Mesothelial cell of epicardium (in vitro differentiated cells): ENCODE measurements at regions not wholly inside any gene's neighbourhood (a gene's known extent, or its start where the extent isn't known, plus 50 kb on each side); places are given as distances from the start of the nearest gene placed in this dataset.

ENCODE experiments used
- DNase-seq, 2 experiments: peaks; one replicate each; pipeline ENCODE4 v3.0.0; 2021; ENCODE audit warnings: low spot score in 2 of 2; ENCODE audit not compliant: unreplicated experiment in 2 of 2
- H3K27ac Mint-ChIP-seq: 2 replicates; pipeline ENCODE4 v1.8.0; 2021; ENCODE audit warnings: mixed read lengths
- H3K27me3 Mint-ChIP-seq: 2 replicates; pipeline ENCODE4 v1.8.0; 2021; ENCODE audit warnings: low read depth, mixed read lengths
- H3K36me3 Mint-ChIP-seq: 2 replicates; pipeline ENCODE4 v1.8.0; 2021; ENCODE audit warnings: mixed read lengths
- H3K4me1 Mint-ChIP-seq: 2 replicates; pipeline ENCODE4 v1.8.0; 2021; ENCODE audit warnings: mixed read lengths
- H3K4me3 Mint-ChIP-seq: 2 replicates; pipeline ENCODE4 v1.8.0; 2021; ENCODE audit warnings: mild to moderate bottlenecking, moderate library complexity, mixed read lengths
- H3K9me3 Mint-ChIP-seq: 2 replicates; pipeline ENCODE4 v1.8.0; 2021; ENCODE audit warnings: mixed read lengths
- CTCF ChIP-seq: fragments of 200-600 bp; sonication (generic); IDR thresholded peaks from one replicate; pipeline ENCODE4 v1.5.0; 2021; ENCODE audit warnings: antibody characterized with exemption; ENCODE audit not compliant: unreplicated experiment

DNA sequence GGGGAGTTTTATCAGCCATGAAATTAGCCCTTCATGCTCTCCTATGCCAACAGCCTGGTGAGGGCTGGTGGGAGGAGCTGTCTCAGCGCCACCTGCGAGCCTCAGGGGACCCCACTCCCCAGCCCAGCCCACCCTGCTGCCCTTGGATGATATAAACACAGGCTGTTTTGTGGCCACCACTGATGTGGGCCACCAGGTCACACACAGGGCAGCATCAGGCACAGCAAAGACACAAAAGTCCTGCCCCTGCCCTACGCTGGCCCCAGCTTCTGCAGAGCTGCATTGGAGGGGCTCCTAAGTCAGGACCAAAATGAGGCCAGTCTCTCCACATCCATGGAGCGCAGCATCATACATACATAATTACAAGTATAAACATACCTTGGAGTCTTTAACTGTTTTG is 110.6 kb upstream of the TEX51 start:
- no peak for TF ChIP-seq CTCF
- H3K4me1 Mint-ChIP-seq, result no peaks in the 10 kb centered on the region
- H3K27ac Mint-ChIP-seq, result no peak overlapping the region
- H3K27me3 Mint-ChIP-seq, result peaks cover 53% of the 10 kb centered on the region
- H3K4me3 Mint-ChIP-seq, result no peak overlapping the region
- H3K36me3 Mint-ChIP-seq, result no peaks in the 10 kb centered on the region
- H3K9me3 Mint-ChIP-seq, result no peaks in the 10 kb centered on the region
- DNase-seq, result no peak

- no peak overlapping the region for H3K27ac Mint-ChIP-seq
- H3K36me3 Mint-ChIP-seq, result no peaks in the 10 kb centered on the region
- H3K27me3 Mint-ChIP-seq, result peaks cover 54% of the 10 kb centered on the region
- H3K4me3 Mint-ChIP-seq, result no peak overlapping the region
- no peak for DNase-seq
- TF ChIP-seq CTCF, result no peak
- H3K9me3 Mint-ChIP-seq, result no peaks in the 10 kb centered on the region
- no peaks in the 10 kb centered on the region for H3K4me1 Mint-ChIP-seq
Observed at GRCh38 chr2:126788652-126789051, 110.0 kb upstream of the TEX51 start.

DNA sequence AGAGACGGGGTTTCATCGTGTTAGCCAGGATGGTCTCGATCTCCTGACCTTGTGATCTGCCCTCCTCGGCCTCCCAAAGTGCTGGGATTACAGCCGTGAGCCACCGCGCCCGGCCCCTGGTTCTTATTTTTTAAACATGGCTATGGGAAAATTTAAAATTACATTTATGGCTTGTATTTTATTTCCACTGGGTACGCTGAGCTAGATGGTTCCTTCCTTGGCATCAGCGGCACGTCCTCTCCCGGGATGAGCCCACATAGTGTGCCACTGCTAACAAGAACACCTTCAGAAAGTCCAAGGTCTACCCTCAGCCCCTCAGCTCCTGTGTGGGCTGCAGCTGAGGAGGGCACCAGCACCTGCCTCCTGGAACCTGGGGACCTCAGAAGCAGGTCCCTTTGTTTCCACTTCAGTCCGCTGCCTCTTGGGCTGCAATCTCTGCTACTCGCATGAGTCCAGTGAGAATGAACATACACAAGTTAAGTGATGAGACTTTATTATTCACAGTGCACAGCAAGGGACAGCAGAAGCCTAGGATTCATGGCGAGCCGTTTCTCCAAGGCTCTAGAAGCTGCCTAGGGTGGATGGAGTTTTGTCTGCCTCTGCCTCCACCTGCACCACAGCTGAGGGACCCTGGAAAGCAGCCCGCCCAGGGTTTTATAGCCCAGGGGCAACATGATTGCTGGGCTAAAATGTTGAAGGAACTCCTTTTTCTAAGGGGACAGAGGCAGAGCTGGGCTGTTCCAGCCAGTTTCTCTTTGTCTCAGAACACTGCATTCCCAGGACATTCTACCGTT is 107.5 kb upstream of the TEX51 start:
- no peaks in the 10 kb centered on the region for H3K4me1 Mint-ChIP-seq
- no peaks in the 10 kb centered on the region for H3K9me3 Mint-ChIP-seq
- no peak for TF ChIP-seq CTCF
- H3K27me3 Mint-ChIP-seq, result peaks cover 62% of the 10 kb centered on the region
- H3K27ac Mint-ChIP-seq, result no peak overlapping the region
- H3K4me3 Mint-ChIP-seq, result no peak overlapping the region
- no peak for DNase-seq
- H3K36me3 Mint-ChIP-seq, result no peaks in the 10 kb centered on the region

DNA sequence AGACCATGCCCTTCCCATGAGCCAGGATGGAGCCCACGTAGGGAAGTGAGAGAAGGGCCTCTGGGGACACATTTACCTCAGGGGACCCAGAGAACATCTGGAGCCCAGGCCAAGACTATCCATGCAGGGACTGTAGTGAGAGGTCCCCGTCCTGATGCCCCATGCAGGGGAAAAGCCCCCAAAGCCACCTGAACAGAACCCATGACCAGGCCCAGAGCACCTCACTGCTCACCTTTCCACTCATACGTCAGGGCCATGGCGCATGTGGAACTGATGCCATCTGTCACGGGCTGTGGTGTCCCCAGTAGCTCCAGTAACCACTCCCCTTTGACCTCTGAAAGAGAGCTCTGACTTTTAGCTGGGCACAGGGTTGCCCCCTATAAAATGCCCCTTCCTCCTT is 106.5 kb upstream of the TEX51 start:
- no peaks in the 10 kb centered on the region for H3K36me3 Mint-ChIP-seq
- no peaks in the 10 kb centered on the region for H3K9me3 Mint-ChIP-seq
- DNase-seq, result no peak
- TF ChIP-seq CTCF, result no peak
- H3K27me3 Mint-ChIP-seq, result peaks cover 65% of the 10 kb centered on the region
- H3K4me1 Mint-ChIP-seq, result no peaks in the 10 kb centered on the region
- H3K27ac Mint-ChIP-seq, result no peak overlapping the region
- no peak overlapping the region for H3K4me3 Mint-ChIP-seq

DNA sequence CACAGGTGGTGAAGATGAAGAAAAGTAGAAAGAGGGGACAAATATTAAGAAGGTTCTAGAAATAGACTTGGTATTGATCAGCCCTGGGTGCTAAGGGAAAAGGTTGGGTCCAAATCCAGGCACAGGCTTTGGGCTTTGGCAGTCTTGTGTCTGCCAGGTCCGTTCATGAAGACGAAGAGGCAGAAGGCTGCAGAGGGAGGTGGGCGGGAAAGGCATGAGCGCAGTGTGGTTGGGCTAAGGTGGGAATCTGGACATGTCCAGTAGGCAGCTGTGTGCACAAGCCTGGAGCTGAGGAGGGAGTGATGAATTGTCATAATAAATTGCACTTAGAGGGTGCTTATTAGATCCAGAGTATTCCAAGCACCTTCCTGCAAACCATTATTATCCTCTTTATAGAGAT is 105.7 kb upstream of the TEX51 start:
- H3K36me3 Mint-ChIP-seq, result no peaks in the 10 kb centered on the region
- peak in 1 of 2 experiments; percentile 11 for DNase-seq

More for the DNA sequence above, 105.7 kb upstream of the TEX51 start:
- Mint-ChIP-seq H3K4me1 (no peaks in the 10 kb centered on the region), H3K4me3 (no peak overlapping the region), H3K27ac (no peak overlapping the region), H3K27me3 (peaks cover 71% of the 10 kb centered on the region), H3K9me3 (no peaks in the 10 kb centered on the region)
- TF ChIP-seq CTCF, result no peak
